ENCODE measurements at regions not wholly inside any gene's neighbourhood (a gene's known extent, or its start where the extent isn't known, plus 50 kb on each side); places are given as distances from the start of the nearest gene placed in this dataset.

- no peaks in the 10 kb centered on the region for H3K36me3 Mint-ChIP-seq (ENCODE audit: insufficient read depth)
- TF ChIP-seq, protein P1, sequence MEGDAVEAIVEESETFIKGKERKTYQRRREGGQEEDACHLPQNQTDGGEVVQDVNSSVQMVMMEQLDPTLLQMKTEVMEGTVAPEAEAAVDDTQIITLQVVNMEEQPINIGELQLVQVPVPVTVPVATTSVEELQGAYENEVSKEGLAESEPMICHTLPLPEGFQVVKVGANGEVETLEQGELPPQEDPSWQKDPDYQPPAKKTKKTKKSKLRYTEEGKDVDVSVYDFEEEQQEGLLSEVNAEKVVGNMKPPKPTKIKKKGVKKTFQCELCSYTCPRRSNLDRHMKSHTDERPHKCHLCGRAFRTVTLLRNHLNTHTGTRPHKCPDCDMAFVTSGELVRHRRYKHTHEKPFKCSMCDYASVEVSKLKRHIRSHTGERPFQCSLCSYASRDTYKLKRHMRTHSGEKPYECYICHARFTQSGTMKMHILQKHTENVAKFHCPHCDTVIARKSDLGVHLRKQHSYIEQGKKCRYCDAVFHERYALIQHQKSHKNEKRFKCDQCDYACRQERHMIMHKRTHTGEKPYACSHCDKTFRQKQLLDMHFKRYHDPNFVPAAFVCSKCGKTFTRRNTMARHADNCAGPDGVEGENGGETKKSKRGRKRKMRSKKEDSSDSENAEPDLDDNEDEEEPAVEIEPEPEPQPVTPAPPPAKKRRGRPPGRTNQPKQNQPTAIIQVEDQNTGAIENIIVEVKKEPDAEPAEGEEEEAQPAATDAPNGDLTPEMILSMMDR (IDR thresholded peaks at IDR 0.05; ENCODE audit: unreplicated experiment), result no peak
- DNase-seq (ENCODE audit: low spot score, unreplicated experiment), result no peak
- no peak overlapping the region for H3K27ac Mint-ChIP-seq
- H3K4me1 Mint-ChIP-seq (ENCODE audit: low read depth), result no peaks in the 10 kb centered on the region
- no peak overlapping the region for H3K4me3 Mint-ChIP-seq (ENCODE audit: low read depth)
- peaks cover 3% of the 10 kb centered on the region for H3K9me3 Mint-ChIP-seq (ENCODE audit: low read depth)
- peaks cover 11% of the 10 kb centered on the region for H3K27me3 Mint-ChIP-seq
Observed at GRCh38 chr6:15921243-15921642, 207.6 kb upstream of the MYLIP start.

GRCh38 chr6:15916581-15916980, 212.3 kb upstream of the MYLIP start:
- no peak for DNase-seq (ENCODE audit: low spot score, unreplicated experiment)
- H3K4me3 Mint-ChIP-seq (ENCODE audit: low read depth), result no peak overlapping the region
- H3K27me3 Mint-ChIP-seq, result peaks cover 12% of the 10 kb centered on the region
- TF ChIP-seq, protein P1 (IDR thresholded peaks at IDR 0.05; ENCODE audit: unreplicated experiment), result no peak
- peaks cover 7% of the 10 kb centered on the region for H3K4me1 Mint-ChIP-seq (ENCODE audit: low read depth)
- H3K27ac Mint-ChIP-seq, result no peak overlapping the region
- H3K9me3 Mint-ChIP-seq (ENCODE audit: low read depth), result peaks cover 3% of the 10 kb centered on the region
- no peaks in the 10 kb centered on the region for H3K36me3 Mint-ChIP-seq (ENCODE audit: insufficient read depth)

GRCh38 chr6:15915508-15916178, 213.2 kb upstream of the MYLIP start:
- DNase-seq (ENCODE audit: low spot score, unreplicated experiment), result no peak
- peaks cover 12% of the 10 kb centered on the region for H3K27me3 Mint-ChIP-seq
- no peaks in the 10 kb centered on the region for H3K36me3 Mint-ChIP-seq (ENCODE audit: insufficient read depth)
- no peaks in the 10 kb centered on the region for H3K9me3 Mint-ChIP-seq (ENCODE audit: low read depth)
- no peak overlapping the region for H3K27ac Mint-ChIP-seq
- peaks cover 7% of the 10 kb centered on the region for H3K4me1 Mint-ChIP-seq (ENCODE audit: low read depth)
- TF ChIP-seq, protein P1 (IDR thresholded peaks at IDR 0.05; ENCODE audit: unreplicated experiment), result no peak
- no peak overlapping the region for H3K4me3 Mint-ChIP-seq (ENCODE audit: low read depth)

DNA sequence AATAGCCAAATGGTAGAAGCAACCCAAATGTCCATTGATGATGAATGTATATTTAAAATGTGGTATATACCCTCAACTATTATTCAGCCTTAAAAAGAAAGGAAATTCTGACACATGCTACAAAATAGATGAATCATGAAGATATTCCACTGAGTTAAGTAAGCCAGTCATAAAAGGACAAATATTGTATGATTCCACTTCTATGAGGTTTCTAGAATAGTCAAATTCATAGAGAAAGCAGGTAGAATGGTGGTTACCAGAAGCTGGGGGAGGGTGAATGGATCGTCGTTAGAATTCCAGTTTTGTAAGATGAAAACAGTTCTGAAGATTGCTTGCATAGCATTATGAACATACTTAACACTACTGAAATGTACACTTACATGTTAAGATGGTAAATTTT, 214.3 kb upstream of the MYLIP start:
- Mint-ChIP-seq H3K4me3 (ENCODE audit: low read depth) (no peak overlapping the region), H3K27me3 (peaks cover 10% of the 10 kb centered on the region), H3K9me3 (ENCODE audit: low read depth) (no peaks in the 10 kb centered on the region), H3K27ac (no peak overlapping the region), H3K4me1 (ENCODE audit: low read depth) (peaks cover 15% of the 10 kb centered on the region), H3K36me3 (ENCODE audit: insufficient read depth) (no peaks in the 10 kb centered on the region)
- TF ChIP-seq, protein P1 (IDR thresholded peaks at IDR 0.05; ENCODE audit: unreplicated experiment), result no peak
- no peak for DNase-seq (ENCODE audit: low spot score, unreplicated experiment)

DNA sequence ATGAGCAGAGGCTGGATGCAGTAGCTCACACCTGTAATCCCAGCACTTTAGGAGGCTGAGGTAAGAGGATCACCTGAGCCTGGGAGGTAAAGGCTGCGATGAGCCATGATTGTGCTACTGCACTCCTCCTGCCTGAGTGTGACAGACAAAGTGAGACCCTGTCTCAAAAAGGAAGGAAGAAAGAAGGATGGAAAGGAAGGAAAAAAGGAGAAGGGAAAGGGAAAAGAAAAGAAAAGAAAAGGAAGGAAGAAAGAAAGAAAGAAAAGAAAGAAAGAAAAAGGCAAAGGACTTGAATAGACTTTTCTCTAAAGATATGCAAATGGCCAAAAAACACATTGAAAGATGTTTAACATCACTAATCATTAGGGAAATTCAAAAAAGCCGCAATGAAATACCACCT, 215.3 kb upstream of the MYLIP start:
- H3K4me3 Mint-ChIP-seq (ENCODE audit: low read depth), result no peak overlapping the region
- H3K9me3 Mint-ChIP-seq (ENCODE audit: low read depth), result no peaks in the 10 kb centered on the region
- DNase-seq (ENCODE audit: low spot score, unreplicated experiment), result no peak
- peaks cover 25% of the 10 kb centered on the region for H3K4me1 Mint-ChIP-seq (ENCODE audit: low read depth)
- no peaks in the 10 kb centered on the region for H3K36me3 Mint-ChIP-seq (ENCODE audit: insufficient read depth)
- no peak overlapping the region for H3K27ac Mint-ChIP-seq
- TF ChIP-seq, protein P1 (IDR thresholded peaks at IDR 0.05; ENCODE audit: unreplicated experiment), result no peak
- H3K27me3 Mint-ChIP-seq, result peaks cover 9% of the 10 kb centered on the region
